GM13977 (cell line): ENCODE measurements at regions not wholly inside any gene's neighbourhood (a gene's known extent, or its start where the extent isn't known, plus 50 kb on each side); places are given as distances from the start of the nearest gene placed in this dataset.

Experiments
- DNase-seq: peaks from one replicate; pipeline ENCODE4 v3.0.0; 2012; ENCODE audit warnings: low spot score
- CTCF ChIP-seq: IDR thresholded peaks from 2 replicates; pipeline ENCODE4 v1.5.1; 2012; ENCODE audit warnings: mild to moderate bottlenecking, control low read depth; ENCODE audit not compliant: insufficient read depth; ENCODE audit errors: extremely low read depth, missing control alignments
- in situ Hi-C: fragments of 300-500 bp; cut with MboI; formaldehyde crosslinking; loops from one replicate; pipeline ENCODE4 v1.12.0; 2022; ENCODE audit warnings: low sequenced_read_pairs, low pct_unique_long_range_greater_than_20kb, mixed read lengths, inconsistent platforms; ENCODE audit not compliant: unreplicated experiment

GRCh38 chr3:115246461-115247020 lies 99.5 kb upstream of the ZBTB20 start:
- in situ Hi-C loops: no loop called here
- no peak for TF ChIP-seq CTCF
- no peak for DNase-seq

- no peak for TF ChIP-seq CTCF
- DNase-seq: no peak
- in situ Hi-C loops: no loop called here
These were observed 101.2 kb upstream of the ZBTB20 start for GRCh38 chr3:115248274-115248673.

- no peak for DNase-seq
- in situ Hi-C loops: no loop called here
- TF ChIP-seq CTCF: no peak
These were observed 104.4 kb upstream of the ZBTB20 start for GRCh38 chr3:115251509-115251908.

GRCh38 chr3:115252679-115253078 lies 105.6 kb upstream of the ZBTB20 start:
- TF ChIP-seq CTCF: no peak
- in situ Hi-C loops: no loop called here
- DNase-seq: no peak

GRCh38 chr3:115254492-115255196 lies 107.6 kb upstream of the ZBTB20 start:
- no peak for DNase-seq
- TF ChIP-seq CTCF: no peak
- in situ Hi-C loops: no loop called here

- TF ChIP-seq CTCF: no peak
- no peak for DNase-seq
- in situ Hi-C loops: no loop called here
These were observed 108.1 kb upstream of the ZBTB20 start for GRCh38 chr3:115255197-115255585.

GRCh38 chr3:115270849-115271248 lies 123.8 kb upstream of the ZBTB20 start:
- no peak for DNase-seq
- in situ Hi-C loops: no loop called here
- TF ChIP-seq CTCF: no peak
